ENCODE measurements at regions not wholly inside any gene's neighbourhood (a gene's known extent, or its start where the extent isn't known, plus 50 kb on each side); places are given as distances from the start of the nearest gene placed in this dataset.
"Not testable (repeated sequence)": the region's sequence is repeated elsewhere in the genome, so short reads cannot be mapped to it uniquely, and the experiment has no call there.

GRCh38 chr11:79648766-79649520 lies 208.1 kb upstream of the TENM4 start:
- no peak for DNase-seq
- TF ChIP-seq GATA1 (IDR thresholded peaks at IDR 0.05; ENCODE audit: low read depth, low read length) (no peak), POLR2A (IDR thresholded peaks at IDR 0.05; ENCODE audit: low read length) (no peak)

DNA sequence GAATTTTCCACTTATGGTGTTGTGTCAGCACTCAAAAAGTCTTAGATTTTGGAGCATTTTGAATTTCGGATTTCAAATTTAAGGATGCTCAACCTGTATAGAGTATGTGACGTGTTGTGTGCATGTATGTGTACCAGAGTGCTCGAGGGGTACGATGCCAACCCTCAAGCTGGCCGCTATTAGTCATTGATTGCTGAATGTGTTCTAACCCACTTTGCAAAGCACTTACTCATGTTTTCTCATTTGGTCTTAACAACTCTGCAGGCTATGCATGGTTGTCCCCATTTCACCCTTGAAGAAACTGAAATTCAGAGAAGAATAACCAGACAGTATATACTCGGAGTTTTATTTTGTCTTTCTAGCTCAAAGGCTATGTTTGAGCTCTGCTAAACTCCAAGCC lies 196.4 kb upstream of the TENM4 start:
- TF ChIP-seq GATA1 (IDR thresholded peaks at IDR 0.05; ENCODE audit: low read depth, low read length) (no peak), POLR2A (IDR thresholded peaks at IDR 0.05; ENCODE audit: low read length) (no peak)

GRCh38 chr11:79634905-79635304 lies 194.1 kb upstream of the TENM4 start:
- TF ChIP-seq POLR2A (IDR thresholded peaks at IDR 0.05; ENCODE audit: low read length) (no peak), GATA1 (IDR thresholded peaks at IDR 0.05; ENCODE audit: low read depth, low read length) (no peak)

More for the DNA sequence above, 196.4 kb upstream of the TENM4 start:
- no peak for DNase-seq

DNA sequence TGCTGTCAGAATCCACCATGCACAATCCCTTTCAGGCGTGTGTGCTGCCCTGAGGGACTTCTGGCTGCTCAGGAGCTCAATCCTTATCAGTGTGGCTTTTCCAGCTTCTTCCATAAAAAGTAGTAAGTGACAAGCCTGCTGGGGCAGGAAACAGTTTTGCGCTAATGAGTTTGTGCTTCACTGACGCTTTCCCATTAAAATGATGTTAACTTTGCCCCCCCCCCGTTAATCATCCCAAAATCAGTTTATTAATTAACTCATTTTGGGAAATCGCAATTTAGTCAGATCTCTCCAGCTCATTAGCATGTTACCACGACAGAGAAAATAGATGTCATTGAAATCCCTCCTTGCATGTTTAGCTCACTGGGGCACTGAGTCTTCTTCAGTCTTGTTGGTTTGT lies 186.5 kb upstream of the TENM4 start:
- TF ChIP-seq POLR2A (IDR thresholded peaks at IDR 0.05; ENCODE audit: low read length): no peak
- no peak for TF ChIP-seq GATA1 (IDR thresholded peaks at IDR 0.05; ENCODE audit: low read depth, low read length)
- DNase-seq: no peak

More at GRCh38 chr11:79634905-79635304, 194.1 kb upstream of the TENM4 start:
- DNase-seq: no peak

GRCh38 chr11:79626135-79627075 lies 185.6 kb upstream of the TENM4 start:
- no peak for DNase-seq

DNA sequence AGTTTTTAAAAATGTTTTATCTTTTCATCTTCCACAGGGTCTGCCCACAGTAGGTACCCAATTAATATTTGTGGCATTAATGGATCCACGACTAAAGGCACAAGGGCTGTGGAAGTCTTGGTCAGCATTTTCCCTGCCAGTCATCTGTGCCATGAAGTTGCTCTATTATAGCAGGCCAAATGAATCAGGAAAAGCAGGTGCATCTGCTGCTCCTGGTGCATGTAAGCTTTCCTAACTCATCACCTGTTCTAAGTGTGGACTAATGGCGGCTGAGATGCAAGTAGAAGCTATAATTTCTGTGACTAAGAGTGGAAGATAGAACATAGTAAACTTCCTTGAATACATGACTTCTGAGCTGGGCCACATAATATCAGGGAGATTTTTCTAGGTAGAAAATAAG lies 182.5 kb upstream of the TENM4 start:
- no peak for TF ChIP-seq GATA1 (IDR thresholded peaks at IDR 0.05; ENCODE audit: low read depth, low read length)
- no peak for TF ChIP-seq POLR2A (IDR thresholded peaks at IDR 0.05; ENCODE audit: low read length)
- no peak for DNase-seq

More at GRCh38 chr11:79626135-79627075, 185.6 kb upstream of the TENM4 start:
- TF ChIP-seq GATA1 (IDR thresholded peaks at IDR 0.05; ENCODE audit: low read depth, low read length) (no peak), POLR2A (IDR thresholded peaks at IDR 0.05; ENCODE audit: low read length) (no peak)

DNA sequence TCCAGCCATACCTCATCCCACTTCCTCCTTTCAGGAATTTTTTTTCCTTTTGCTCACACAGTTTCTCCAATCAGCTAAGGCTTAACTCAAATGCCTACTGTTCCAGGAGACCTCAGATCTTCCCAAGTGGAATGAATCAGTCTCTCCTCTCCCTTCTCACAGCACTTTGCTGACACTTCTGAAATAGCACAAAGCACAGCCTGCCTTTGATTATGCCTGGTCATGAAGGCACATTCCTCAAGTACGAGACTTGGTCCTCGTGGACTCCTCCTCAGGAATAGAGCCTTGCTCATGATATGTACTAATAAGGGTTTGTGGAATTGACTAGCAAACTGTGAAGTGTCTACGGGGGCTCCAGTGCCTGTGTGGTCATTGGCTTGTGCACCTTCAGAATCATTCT lies 176.7 kb upstream of the TENM4 start:
- TF ChIP-seq GATA1 (IDR thresholded peaks at IDR 0.05; ENCODE audit: low read depth, low read length): no peak
- no peak for TF ChIP-seq POLR2A (IDR thresholded peaks at IDR 0.05; ENCODE audit: low read length)
- DNase-seq: no peak

DNA sequence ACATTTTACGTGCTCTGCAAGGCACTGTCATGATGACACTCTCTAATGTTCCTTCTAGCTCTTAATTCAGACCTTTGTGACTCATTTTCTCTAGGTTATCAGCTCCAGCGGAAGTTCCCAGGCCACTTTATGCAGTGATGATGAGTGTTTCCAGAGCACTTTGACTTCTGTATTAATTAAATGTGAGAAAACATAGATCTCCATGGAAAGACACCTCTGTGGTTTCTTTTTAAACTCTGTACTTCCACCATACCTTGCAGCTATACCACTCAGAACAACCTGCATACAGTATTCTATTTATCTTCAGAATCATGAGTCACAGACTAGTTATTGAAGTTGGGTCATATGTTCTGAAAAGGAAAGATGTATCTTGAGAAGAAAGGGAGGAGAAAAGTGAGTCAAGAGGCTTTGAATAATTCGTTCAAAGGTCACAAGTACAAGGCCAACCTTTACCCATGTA lies 175.6 kb upstream of the TENM4 start:
- TF ChIP-seq GATA1 (IDR thresholded peaks at IDR 0.05; ENCODE audit: low read depth, low read length) (no peak), POLR2A (IDR thresholded peaks at IDR 0.05; ENCODE audit: low read length) (no peak)
- no peak for DNase-seq

DNA sequence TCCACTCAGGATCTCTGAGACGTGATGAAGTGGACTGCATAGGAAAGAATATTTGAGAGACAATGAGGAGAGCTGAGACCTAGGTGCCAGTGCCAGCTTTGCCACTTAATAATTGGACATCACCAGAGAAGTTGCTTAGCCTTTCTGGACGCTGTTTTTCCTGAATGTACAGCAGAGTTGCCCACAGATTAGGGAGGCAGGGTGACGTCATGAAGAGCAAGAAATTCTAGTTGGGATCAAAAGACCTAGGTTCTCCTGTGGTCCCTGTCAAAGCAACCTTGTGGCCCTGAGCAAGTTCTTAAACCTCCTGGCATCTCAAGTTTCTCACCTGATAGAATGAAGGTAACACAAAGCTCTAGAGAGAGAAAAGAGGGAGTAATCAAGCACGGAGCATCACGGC lies 174.6 kb upstream of the TENM4 start:
- TF ChIP-seq POLR2A (IDR thresholded peaks at IDR 0.05; ENCODE audit: low read length) (no peak), GATA1 (IDR thresholded peaks at IDR 0.05; ENCODE audit: low read depth, low read length) (no peak)
- no peak for DNase-seq

DNA sequence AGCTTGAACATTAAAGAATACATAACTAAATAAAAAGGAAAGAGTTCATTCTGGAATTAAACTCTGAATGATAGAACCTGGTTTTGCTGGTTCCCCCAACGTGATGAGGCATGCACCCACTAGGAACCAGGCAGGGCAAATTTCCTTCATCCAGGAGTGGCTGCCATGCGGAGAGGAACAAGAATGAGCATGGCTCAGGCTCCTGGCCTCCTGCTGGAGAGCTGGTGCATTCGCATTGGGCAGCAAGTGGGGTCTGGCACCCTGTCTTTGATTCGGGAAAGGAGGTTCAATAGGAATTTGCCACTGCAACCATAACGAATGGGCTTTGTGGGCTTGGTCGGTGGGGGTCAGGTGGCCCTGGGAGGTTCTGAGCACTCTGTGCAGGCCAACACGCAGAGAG lies 169.8 kb upstream of the TENM4 start:
- TF ChIP-seq POLR2A (IDR thresholded peaks at IDR 0.05; ENCODE audit: low read length): no peak
- TF ChIP-seq GATA1 (IDR thresholded peaks at IDR 0.05; ENCODE audit: low read depth, low read length): no peak
- DNase-seq: no peak

DNA sequence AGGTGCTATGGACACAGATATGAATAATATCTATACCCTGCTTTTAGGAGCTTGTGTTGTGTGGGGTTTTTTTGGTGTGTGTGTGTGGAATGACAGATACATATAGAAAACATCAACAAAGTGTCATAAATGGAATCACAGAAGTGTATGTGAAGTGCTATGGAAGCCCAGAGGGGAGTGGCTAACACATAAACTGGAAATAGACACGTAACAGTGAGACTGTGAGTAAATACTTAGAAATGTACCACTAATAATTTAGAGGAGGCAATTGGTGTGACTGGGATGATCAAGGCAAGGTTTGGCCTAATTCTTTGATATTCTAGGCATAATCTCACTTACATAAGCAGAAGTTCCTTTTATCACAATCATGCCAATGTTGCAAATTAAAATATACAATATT lies 169.3 kb upstream of the TENM4 start:
- no peak for DNase-seq
- TF ChIP-seq GATA1 (IDR thresholded peaks at IDR 0.05; ENCODE audit: low read depth, low read length) (no peak), POLR2A (IDR thresholded peaks at IDR 0.05; ENCODE audit: low read length) (no peak)

DNA sequence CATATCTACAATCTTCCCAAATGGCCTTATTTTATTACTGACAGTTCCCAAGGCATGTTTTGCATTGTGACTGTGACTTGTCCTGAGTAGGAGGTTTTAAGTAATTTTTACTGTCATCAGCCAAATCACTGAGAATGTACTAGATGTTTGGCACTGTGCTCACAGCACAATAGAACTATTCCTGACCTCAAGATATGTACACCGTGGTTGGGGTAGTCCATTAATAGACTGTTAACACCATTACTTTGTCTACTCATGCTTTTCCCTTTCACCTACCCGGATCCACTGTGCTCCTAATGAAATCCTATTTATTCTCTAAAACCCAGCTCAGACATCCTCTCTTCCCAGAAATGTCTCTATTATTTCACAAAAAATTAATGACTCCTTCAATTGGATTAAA lies 168.7 kb upstream of the TENM4 start:
- no peak for DNase-seq
- no peak for TF ChIP-seq GATA1 (IDR thresholded peaks at IDR 0.05; ENCODE audit: low read depth, low read length)
- TF ChIP-seq POLR2A (IDR thresholded peaks at IDR 0.05; ENCODE audit: low read length): no peak

DNA sequence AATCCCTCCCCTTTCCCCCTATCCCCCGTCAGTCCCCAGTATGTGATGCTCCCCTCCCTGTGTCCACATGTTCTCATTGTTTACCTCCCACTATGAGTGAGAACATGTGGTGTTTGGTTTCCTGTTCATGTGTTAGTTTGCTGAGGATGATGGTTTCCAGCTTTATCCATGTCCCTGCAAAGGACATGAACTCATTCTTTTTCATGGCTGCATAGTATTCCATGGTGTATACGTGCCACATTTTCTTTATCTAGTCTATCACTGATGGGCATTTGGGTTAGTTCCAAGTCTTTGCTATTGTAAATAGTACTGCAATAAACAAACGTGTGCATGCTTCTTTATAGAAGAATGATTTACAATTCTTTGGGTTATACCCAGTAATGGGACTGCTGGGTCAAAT lies 165.6 kb upstream of the TENM4 start:
- not testable (repeated sequence) for DNase-seq

GRCh38 chr11:79600711-79601110 lies 159.9 kb upstream of the TENM4 start:
- no peak for DNase-seq
- TF ChIP-seq POLR2A (IDR thresholded peaks at IDR 0.05; ENCODE audit: low read length) (no peak), GATA1 (IDR thresholded peaks at IDR 0.05; ENCODE audit: low read depth, low read length) (no peak)
